Gastrocnemius medialis (tissue), 4 donors: ENCODE measurements at regions not wholly inside any gene's neighbourhood (a gene's known extent, or its start where the extent isn't known, plus 50 kb on each side); places are given as distances from the start of the nearest gene placed in this dataset.

ENCODE experiments used
- ATAC-seq, 2 donors: fragments of 150-250 bp; one replicate each; pipeline ENCODE4 v1.9.1; 2016
- DNase-seq, 2 donors: peaks; one replicate each; pipeline ENCODE4 v3.0.0-alpha.2; 2019
- H3K27ac ChIP-seq, 4 donors: fragments of 200-600 bp; sonication (generic); 1 replicate in 1 of 4; 2 replicates in 3 of 4; pipeline ENCODE4 v1.5.1; 2016 to 2018; ENCODE audit warnings: mild to moderate bottlenecking in 2 of 4, moderate library complexity in 1 of 4
- H3K27me3 ChIP-seq, 3 donors: fragments of 200-600 bp; sonication (generic) in 2 of 3; 1 replicate in 1 of 3; 2 replicates in 2 of 3; pipeline versions ENCODE4 v1.5.1 to v1.6.0; 2016 to 2019; ENCODE audit warnings: mild to moderate bottlenecking in 1 of 3, moderate library complexity in 1 of 3
- H3K36me3 ChIP-seq, 2 donors: fragments of 200-600 bp; sonication (generic) in 1 of 2; one replicate each; pipeline ENCODE4 v1.5.1; 2017 to 2018
- H3K4me1 ChIP-seq, 2 donors: fragments of 200-600 bp; sonication (generic) in 1 of 2; one replicate each; pipeline ENCODE4 v1.5.1; 2016 to 2017; ENCODE audit warnings: mild to moderate bottlenecking in 2 of 2
- H3K4me3 ChIP-seq, 4 donors: fragments of 200-600 bp; sonication (generic) in 3 of 4; 1 replicate in 1 of 4; 2 replicates in 3 of 4; pipeline ENCODE4 v1.5.1; 2016 to 2019; ENCODE audit warnings: mild to moderate bottlenecking in 2 of 4
- H3K9me3 ChIP-seq, 3 donors: fragments of 200-600 bp; sonication (generic) in 2 of 3; 1 replicate in 1 of 3; 2 replicates in 2 of 3; pipeline ENCODE4 v1.5.1; 2016 to 2019
- CTCF ChIP-seq, 5 experiments: fragments of 450-650 bp in 3 of 5; fragments of 200-600 bp in 2 of 5; sonication (generic) in 2 of 5; IDR thresholded peaks in 4 of 5; conservative IDR thresholded peaks in 1 of 5; 1 replicate in 4 of 5; 2 replicates in 1 of 5; pipeline ENCODE4 v1.5.1; 2016 to 2019; ENCODE audit warnings: antibody characterized with exemption in 5 of 5, mild to moderate bottlenecking in 3 of 5, moderate library complexity in 3 of 5
- POLR2A ChIP-seq, 2 donors: fragments of 450-650 bp; IDR thresholded peaks; one replicate each; pipeline ENCODE4 v1.6.1; 2017; ENCODE audit warnings: antibody characterized with exemption in 2 of 2, mild to moderate bottlenecking in 2 of 2, moderate library complexity in 2 of 2
- in situ Hi-C, 4 donors: fragments of 200-750 bp; cut with MboI; loops; one replicate each; pipeline versions ENCODE4 v1.15.0 to v1.8.0; 2017; ENCODE audit warnings: low sequenced_read_pairs in 4 of 4
- intact Hi-C: fragments of 100-400 bp; cut with DNase I; formaldehyde crosslinking; loops from one replicate; pipeline ENCODE4 v1.15.1; 2023; ENCODE audit warnings: low total_unique reads

GRCh38 chr2:217288472-217289063, 428.7 kb upstream of the TNP1 start:
- in situ Hi-C loops (no loop called here), intact Hi-C loops (no loop called here)
- Histone ChIP-seq H3K36me3 (no peaks in the 10 kb centered on the region), H3K4me3 (no peak overlapping the region), H3K27me3 (no peaks in the 10 kb centered on the region), H3K4me1 (no peaks in the 10 kb centered on the region), H3K9me3 (no peaks in the 10 kb centered on the region), H3K27ac (no peak overlapping the region)
- DNase-seq (no peak), ATAC-seq (no peak)
- TF ChIP-seq POLR2A (IDR thresholded peaks at IDR 0.05) (no peak), CTCF (IDR thresholded peaks at IDR 0.05 in 4 of 5, conservative IDR thresholded peaks at IDR 0.05 in 1 of 5) (no peak)

GRCh38 chr2:217286833-217287232, 427.0 kb upstream of the TNP1 start:
- DNase-seq (no peak), ATAC-seq (no peak)
- H3K36me3 ChIP-seq: no peaks in the 10 kb centered on the region
- no peak for TF ChIP-seq POLR2A (IDR thresholded peaks at IDR 0.05)
- TF ChIP-seq CTCF (IDR thresholded peaks at IDR 0.05 in 4 of 5, conservative IDR thresholded peaks at IDR 0.05 in 1 of 5): no peak
- no peaks in the 10 kb centered on the region for H3K4me1 ChIP-seq
- H3K27me3 ChIP-seq: no peaks in the 10 kb centered on the region
- H3K27ac ChIP-seq: no peak overlapping the region
- no peak overlapping the region for H3K4me3 ChIP-seq
- in situ Hi-C loops: no loop called here
- H3K9me3 ChIP-seq: no peaks in the 10 kb centered on the region
- intact Hi-C loops: no loop called here

GRCh38 chr2:217285926-217286325, 426.1 kb upstream of the TNP1 start:
- H3K36me3 ChIP-seq: no peaks in the 10 kb centered on the region
- H3K4me1 ChIP-seq: no peaks in the 10 kb centered on the region
- ATAC-seq (no peak), DNase-seq (no peak)
- intact Hi-C loops (no loop called here), in situ Hi-C loops (no loop called here)
- H3K27me3 ChIP-seq: no peaks in the 10 kb centered on the region
- TF ChIP-seq POLR2A (IDR thresholded peaks at IDR 0.05): no peak
- TF ChIP-seq CTCF (IDR thresholded peaks at IDR 0.05 in 4 of 5, conservative IDR thresholded peaks at IDR 0.05 in 1 of 5): no peak
- H3K9me3 ChIP-seq: no peaks in the 10 kb centered on the region
- no peak overlapping the region for H3K4me3 ChIP-seq
- H3K27ac ChIP-seq: no peak overlapping the region

GRCh38 chr2:217283460-217283859, 423.6 kb upstream of the TNP1 start:
- Histone ChIP-seq H3K36me3 (no peaks in the 10 kb centered on the region), H3K4me1 (peaks cover 0 to 10% of the 10 kb centered on the region in 2 donors), H3K27me3 (no peaks in the 10 kb centered on the region), H3K27ac (no peak overlapping the region), H3K9me3 (no peaks in the 10 kb centered on the region), H3K4me3 (no peak overlapping the region)
- in situ Hi-C loops (no loop called here), intact Hi-C loops (no loop called here)
- DNase-seq (no peak), ATAC-seq (no peak)
- TF ChIP-seq CTCF (IDR thresholded peaks at IDR 0.05 in 4 of 5, conservative IDR thresholded peaks at IDR 0.05 in 1 of 5) (no peak), POLR2A (IDR thresholded peaks at IDR 0.05) (no peak)

GRCh38 chr2:217282531-217282930, 422.7 kb upstream of the TNP1 start:
- intact Hi-C loops (no loop called here), in situ Hi-C loops (no loop called here)
- Histone ChIP-seq H3K4me1 (peaks cover 0 to 10% of the 10 kb centered on the region in 2 donors), H3K27me3 (no peaks in the 10 kb centered on the region), H3K36me3 (no peaks in the 10 kb centered on the region), H3K27ac (no peak overlapping the region), H3K4me3 (no peak overlapping the region), H3K9me3 (no peaks in the 10 kb centered on the region)
- no peak for DNase-seq
- no peak for ATAC-seq
- no peak for TF ChIP-seq CTCF (IDR thresholded peaks at IDR 0.05 in 4 of 5, conservative IDR thresholded peaks at IDR 0.05 in 1 of 5)
- TF ChIP-seq POLR2A (IDR thresholded peaks at IDR 0.05): no peak
